RCC 7860 (cell line): ENCODE measurements at regions not wholly inside any gene's neighbourhood (a gene's known extent, or its start where the extent isn't known, plus 50 kb on each side); places are given as distances from the start of the nearest gene placed in this dataset.

Experiments used
- DNase-seq: peaks from one replicate; pipeline ENCODE4 v3.0.0-alpha.2; 2015; ENCODE audit warnings: low spot score
- FAIRE-seq: peaks from 2 replicates; lab custom pipeline; 2012; peaks lifted over from hg19 to GRCh38; lab: Jason Lieb, UNC

DNA sequence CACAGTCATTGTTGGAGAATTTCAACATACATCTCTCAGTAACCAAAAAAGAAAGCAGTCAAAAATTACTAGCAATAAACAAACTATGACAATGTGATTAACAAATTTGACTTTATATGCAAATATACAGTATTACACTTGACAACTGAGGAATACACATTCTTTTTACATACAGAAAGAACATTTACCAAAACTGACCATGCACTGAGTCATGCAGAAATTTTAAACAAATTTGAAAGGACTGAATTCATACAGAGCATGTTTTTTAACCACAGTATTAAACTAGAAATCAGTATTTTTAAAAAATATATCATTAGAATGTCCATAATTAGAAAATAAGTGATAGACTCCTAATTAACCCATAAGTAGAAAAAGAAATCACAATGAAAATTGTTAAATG is 420.1 kb downstream of the TBC1D4 start:
- DNase-seq: no peak
- FAIRE-seq: no peak

DNA sequence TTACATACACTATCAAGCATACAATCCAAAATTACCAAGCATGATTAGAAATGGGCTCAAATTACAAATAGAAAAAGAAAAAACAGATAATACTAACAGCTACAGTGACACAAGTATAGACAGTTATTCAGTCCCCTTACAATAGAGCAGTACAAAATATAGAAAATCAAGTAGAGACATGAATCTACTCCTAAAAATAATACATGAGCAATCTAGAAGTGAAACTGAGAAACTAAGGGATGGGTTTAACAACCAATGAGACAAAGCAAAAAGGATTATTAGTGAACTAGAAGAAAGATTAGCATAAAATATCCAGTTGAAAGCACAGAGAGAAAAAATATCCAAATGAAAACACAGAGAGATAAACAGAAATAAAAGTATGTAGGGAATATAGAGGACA is 426.7 kb downstream of the TBC1D4 start:
- FAIRE-seq (no peak), DNase-seq (no peak)

DNA sequence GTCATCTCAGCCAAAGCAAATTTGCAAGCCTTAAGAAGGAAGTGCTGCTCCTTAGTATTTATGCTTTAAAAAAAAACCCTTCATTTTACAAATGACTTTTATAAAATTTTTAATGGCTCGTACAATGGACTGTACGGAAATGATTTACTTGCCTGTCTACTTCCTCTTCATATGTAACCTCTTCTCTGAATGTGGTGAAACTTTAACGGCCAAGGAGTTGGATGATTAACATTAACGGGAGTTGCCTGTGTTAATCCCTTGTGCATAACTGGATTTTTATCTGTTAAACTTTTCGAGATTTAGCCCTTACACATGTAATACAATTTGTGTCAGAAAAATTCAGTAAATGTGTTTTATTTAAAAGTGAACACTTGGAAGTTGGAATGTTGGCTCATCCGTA is 429.4 kb downstream of the TBC1D4 start:
- FAIRE-seq (peak; percentile 88), DNase-seq (peak; percentile 47)

- FAIRE-seq: peak; percentile 85
These were observed 431.4 kb downstream of the TBC1D4 start for GRCh38 chr13:75050419-75051046.

GRCh38 chr13:75049735-75050335 is 432.1 kb downstream of the TBC1D4 start:
- no peak for DNase-seq
- no peak for FAIRE-seq

More at GRCh38 chr13:75050419-75051046, 431.4 kb downstream of the TBC1D4 start:
- DNase-seq: peak; percentile 78

- FAIRE-seq: no peak
- no peak for DNase-seq
These were observed 439.2 kb downstream of the TBC1D4 start for GRCh38 chr13:75042807-75043206.

GRCh38 chr13:75038393-75039113 is 443.4 kb downstream of the TBC1D4 start:
- FAIRE-seq: no peak
- no peak for DNase-seq

DNA sequence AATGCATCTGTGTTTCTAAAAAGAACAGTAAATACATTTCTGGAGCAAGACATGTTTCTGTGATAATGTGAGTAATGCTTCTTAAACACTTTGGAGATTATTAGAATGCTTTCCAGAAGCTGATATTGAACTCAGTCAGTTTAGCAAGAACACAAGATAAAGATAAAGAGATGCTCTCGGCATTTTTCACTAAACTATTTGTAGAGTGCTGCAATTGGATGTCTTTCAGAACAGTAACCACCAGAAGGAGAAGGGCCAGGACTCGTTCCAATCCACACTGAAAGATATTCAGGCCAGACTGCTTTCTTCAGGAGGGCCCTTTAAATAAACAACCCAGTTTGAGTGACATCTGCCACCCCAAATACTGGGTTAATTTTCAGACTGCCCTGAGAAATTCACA is 456.0 kb downstream of the TBC1D4 start:
- no peak for FAIRE-seq

GRCh38 chr13:75024602-75025001 is 457.4 kb downstream of the TBC1D4 start:
- FAIRE-seq (no peak), DNase-seq (no peak)

More for the DNA sequence above, 456.0 kb downstream of the TBC1D4 start:
- no peak for DNase-seq

DNA sequence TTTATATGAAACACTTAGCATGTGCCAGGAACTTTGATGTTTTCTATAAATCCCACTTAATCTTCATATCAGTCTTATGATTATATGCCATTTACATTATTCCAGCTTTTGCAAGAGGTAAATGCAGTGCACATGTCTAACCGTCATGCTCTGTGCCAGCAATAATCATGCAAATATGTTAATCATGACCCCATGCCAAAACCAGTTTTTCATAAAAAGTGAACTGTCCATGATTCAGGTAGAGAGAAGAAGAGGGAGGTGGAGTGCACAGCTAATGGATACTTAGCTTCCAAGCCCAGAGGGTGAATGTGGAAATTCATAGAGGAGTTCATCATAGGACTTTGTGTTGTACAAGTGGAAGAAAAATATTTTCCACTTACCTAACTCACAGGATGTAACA is 458.4 kb downstream of the TBC1D4 start:
- FAIRE-seq: no peak
- DNase-seq: no peak

- DNase-seq (peak; percentile 67), FAIRE-seq (peak; percentile 89)
These were observed 460.8 kb downstream of the TBC1D4 start for GRCh38 chr13:75021151-75021550.

DNA sequence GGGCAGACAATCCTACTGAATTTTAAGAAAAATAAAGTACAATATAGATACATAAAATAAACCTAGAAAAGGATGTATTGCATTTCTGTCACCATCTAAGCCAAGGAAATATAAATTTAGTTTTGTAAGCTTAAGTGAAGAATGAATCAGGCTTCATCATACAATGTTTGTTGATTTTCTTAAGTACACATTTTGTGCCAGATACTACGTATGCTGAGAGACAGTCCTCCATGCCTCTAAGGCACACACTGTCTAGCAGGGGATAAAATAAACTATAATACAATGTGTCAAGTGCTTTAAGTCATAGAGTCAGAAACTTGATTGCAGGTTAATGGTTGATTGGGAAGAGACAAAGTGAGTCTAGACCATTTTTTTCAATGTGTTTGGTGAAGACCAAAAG is 465.7 kb downstream of the TBC1D4 start:
- FAIRE-seq: no peak
- no peak for DNase-seq

DNA sequence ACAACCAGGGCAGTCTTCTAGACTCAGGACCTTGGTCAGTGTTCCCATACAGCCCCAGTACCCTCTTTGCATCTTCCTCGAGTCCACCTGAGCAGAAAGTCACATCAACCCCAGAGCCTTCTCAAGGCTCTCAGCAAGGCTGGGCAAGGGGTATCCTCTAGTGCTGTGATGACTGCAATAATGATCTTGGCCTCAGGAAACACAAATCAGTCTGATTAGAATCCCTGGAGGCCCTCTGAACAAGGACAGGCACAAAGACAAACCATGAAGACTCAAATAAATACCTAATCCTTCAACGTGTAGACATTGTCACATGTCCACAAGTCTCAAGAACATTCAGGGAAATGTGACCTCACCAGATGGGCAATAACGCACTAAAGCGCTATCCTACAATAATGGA is 468.2 kb downstream of the TBC1D4 start:
- FAIRE-seq (no peak), DNase-seq (no peak)

- FAIRE-seq: no peak
- no peak for DNase-seq
These were observed 471.0 kb downstream of the TBC1D4 start for GRCh38 chr13:75010941-75011340.

- DNase-seq (no peak), FAIRE-seq (no peak)
These were observed 473.0 kb downstream of the TBC1D4 start for GRCh38 chr13:75008926-75009325.

GRCh38 chr13:74990992-74991391 is 491.0 kb downstream of the TBC1D4 start:
- DNase-seq (no peak), FAIRE-seq (no peak)

DNA sequence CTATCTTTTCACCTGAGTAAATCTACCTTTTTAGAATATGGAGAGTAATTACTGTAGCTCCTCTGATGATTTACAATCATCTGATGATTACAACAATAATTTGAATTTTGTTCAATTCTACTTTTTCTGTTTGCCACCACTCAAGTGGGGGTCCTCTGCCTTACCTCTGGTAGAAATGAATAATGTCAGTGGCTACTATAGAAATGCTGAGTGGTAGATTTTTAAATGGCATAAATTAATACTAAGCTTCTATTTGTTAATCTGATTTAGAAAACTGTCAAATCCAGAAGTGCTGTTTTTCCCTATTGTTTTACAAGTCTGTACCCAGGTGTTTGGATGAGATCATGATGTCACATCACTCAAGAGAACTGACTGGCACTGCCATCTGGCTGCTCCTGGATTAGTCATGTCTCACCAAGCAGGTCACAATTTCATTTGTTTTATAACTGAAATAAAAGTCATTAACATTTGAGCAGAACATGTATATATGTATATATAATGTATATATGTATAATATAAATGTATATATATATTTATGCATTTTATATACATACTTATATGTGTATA is 494.8 kb downstream of the TBC1D4 start:
- DNase-seq: no peak
- FAIRE-seq: no peak

DNA sequence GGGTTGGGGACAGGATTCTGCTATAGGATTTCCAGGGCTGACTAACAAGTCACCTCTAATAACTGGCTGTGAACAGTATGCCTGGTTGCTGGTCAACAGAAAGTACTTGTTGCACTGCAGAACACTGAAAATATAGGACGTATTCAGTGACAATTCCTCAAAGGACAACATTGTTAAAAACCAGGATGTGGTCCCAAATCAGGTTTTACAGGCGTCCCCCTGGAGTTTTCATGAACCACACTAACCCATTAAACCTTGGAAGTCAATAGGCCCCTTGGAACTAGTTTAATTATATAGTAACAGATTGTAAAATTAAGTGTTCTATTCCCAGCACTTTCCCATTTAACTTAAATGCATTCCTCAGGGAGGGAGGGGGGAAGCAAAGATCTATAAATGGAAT is 495.4 kb downstream of the TBC1D4 start:
- no peak for FAIRE-seq
- no peak for DNase-seq

DNA sequence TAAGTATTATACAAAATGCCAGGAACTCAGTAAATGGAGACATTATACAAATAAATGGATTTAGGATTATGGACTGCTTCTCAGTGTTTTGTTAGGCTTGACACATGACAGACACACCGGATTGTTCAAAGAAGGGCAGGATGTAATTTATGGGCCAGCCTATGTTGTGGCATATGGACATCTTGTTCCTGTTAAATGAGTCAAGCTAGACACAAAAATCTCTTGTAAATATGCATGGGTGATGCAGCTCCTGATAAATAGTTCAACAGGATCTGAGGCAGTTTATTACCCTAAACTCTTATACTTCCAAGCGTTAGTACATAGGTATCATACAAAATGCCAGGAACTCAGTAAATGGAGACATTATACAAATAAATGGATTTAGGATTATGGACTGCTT is 502.3 kb downstream of the TBC1D4 start:
- no peak for FAIRE-seq
- DNase-seq: no peak

DNA sequence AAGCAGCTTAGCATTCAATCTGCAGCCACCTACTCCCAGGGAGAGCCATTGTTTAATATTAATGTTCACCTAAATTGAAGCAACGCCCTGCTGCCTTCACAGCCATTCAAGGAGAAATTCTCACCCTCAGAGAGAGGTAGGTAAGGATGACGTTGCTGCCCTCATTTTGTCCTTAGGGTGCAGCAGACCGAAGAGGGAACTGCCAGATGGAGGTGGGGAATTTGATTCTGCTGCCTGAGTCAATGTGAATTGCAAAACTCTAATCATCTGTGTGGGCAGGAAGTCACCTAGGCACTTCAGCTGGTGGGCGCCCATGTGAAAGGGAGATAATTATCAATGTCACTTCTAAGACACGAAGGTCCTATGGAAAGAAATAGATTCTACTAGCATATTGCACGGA is 503.4 kb downstream of the TBC1D4 start:
- FAIRE-seq (peak; percentile 82), DNase-seq (peak; percentile 70)

GRCh38 chr13:74977498-74977897 is 504.5 kb downstream of the TBC1D4 start:
- FAIRE-seq (no peak), DNase-seq (no peak)

DNA sequence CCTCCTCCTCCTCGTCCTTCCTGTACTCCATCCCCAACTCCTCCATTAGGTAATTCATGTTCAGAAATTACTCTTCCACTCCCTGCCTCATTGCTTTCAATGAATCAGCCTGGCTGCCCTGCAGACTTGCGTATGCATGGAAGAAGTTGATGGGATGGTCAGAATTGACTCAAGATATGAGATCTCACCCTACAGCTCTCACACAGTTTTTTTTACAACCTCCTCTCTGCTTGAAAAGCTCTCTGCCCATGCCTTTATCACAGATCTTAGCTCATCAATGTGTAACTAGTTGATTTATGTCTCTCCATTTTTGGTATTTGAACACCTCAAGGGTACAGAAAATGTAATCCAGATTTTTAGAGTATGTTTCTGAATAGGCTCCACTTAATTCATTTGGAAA is 506.9 kb downstream of the TBC1D4 start:
- DNase-seq (no peak), FAIRE-seq (no peak)
